ENCODE measurements at regions not wholly inside any gene's neighbourhood (a gene's known extent, or its start where the extent isn't known, plus 50 kb on each side); places are given as distances from the start of the nearest gene placed in this dataset.

GRCh38 chr12:116448165-116448739 is 110.9 kb upstream of the MAP1LC3B2 start:
- Histone ChIP-seq H3K27ac (ENCODE audit: insufficient read depth, low read length) (no peak overlapping the region), H3K9me3 (ENCODE audit: control insufficient read depth, insufficient read depth, low read length) (no peaks in the 10 kb centered on the region), H2BK5ac (ENCODE audit: low read depth, low read length, poor library complexity, severe bottlenecking) (no peak overlapping the region), H2AFZ (replicated peaks; ENCODE audit: low read length, poor library complexity) (no peak overlapping the region), H3K4me1 (ENCODE audit: control insufficient read depth, insufficient read depth, low read length) (no peaks in the 10 kb centered on the region), H3K56ac (ENCODE audit: extremely low read depth, insufficient read depth, low read length) (no peak overlapping the region), H3K9ac (ENCODE audit: low read depth, low read length) (no peak overlapping the region), H3K4me3 (ENCODE audit: insufficient read depth, low read depth, low read length) (no peak overlapping the region), H3K23ac (ENCODE audit: low read depth, low read length) (no peak overlapping the region), H2BK20ac (ENCODE audit: low read depth, low read length) (no peak overlapping the region), H3K79me1 (ENCODE audit: low read depth in 1 of 2, low read length in 2 of 2) (no peaks in the 10 kb centered on the region), H4K5ac (ENCODE audit: low read depth, low read length) (no peak overlapping the region), H3K18ac (ENCODE audit: low read depth, low read length) (no peak overlapping the region), H4K8ac (ENCODE audit: low read depth in 2 of 2, low read length in 2 of 2) (no peak overlapping the region), H3K4ac (ENCODE audit: low read depth, low read length) (no peak overlapping the region), H2AK9ac (replicated peaks; ENCODE audit: low read depth, low read length, poor library complexity) (no peak overlapping the region), H4K91ac (ENCODE audit: insufficient read depth, low read depth, low read length) (no peak overlapping the region), H3K14ac (replicated peaks; ENCODE audit: low read depth, low read length) (no peak overlapping the region), H3K27me3 (ENCODE audit: control insufficient read depth, insufficient read depth, low read length) (no peaks in the 10 kb centered on the region), H3K36me3 (ENCODE audit: control insufficient read depth, insufficient read depth, low read length) (no peaks in the 10 kb centered on the region), H2AK5ac (ENCODE audit: low read depth, low read length) (no peak overlapping the region), H2BK15ac (ENCODE audit: low read depth, low read length) (no peak overlapping the region; the same call in 2 of the 3 replicates), H2BK120ac (ENCODE audit: low read depth, low read length) (no peak overlapping the region), H4K20me1 (ENCODE audit: insufficient read depth, low read length) (no peaks in the 10 kb centered on the region), H3K4me2 (ENCODE audit: low read depth, low read length) (no peak overlapping the region), H3K9me1 (ENCODE audit: insufficient read depth, low read length) (no peaks in the 10 kb centered on the region; the same call in 1 of the 2 replicates)
- POLR2A ChIA-PET (ENCODE audit: unreplicated experiment): no interaction called here
- ATAC-seq (ENCODE audit: low read depth): no peak
- TF ChIP-seq RFX5 (IDR thresholded peaks at IDR 0.05; ENCODE audit: low read depth, low read length) (no peak), MAZ (IDR thresholded peaks at IDR 0.05; ENCODE audit: borderline replicate concordance, low read depth, low read length) (no peak), RAD21 (IDR thresholded peaks at IDR 0.05; ENCODE audit: low read length) (no peak), CHD1 (IDR thresholded peaks at IDR 0.05; ENCODE audit: low read depth, low read length) (no peak), BHLHE40 (IDR thresholded peaks at IDR 0.05; ENCODE audit: low read depth, low read length) (no peak), CEBPB (IDR thresholded peaks at IDR 0.05; ENCODE audit: low read depth, low read length) (no peak), MAFK (IDR thresholded peaks at IDR 0.05; ENCODE audit: low read depth, low read length) (no peak), MXI1 (IDR thresholded peaks at IDR 0.05; ENCODE audit: borderline replicate concordance, low read depth, low read length) (no peak), NFE2L2 (IDR thresholded peaks at IDR 0.05; ENCODE audit: low read depth, low read length) (no peak), POLR2A (IDR thresholded peaks at IDR 0.05; ENCODE audit: low read depth, low read length) (no peak), SMC3 (IDR thresholded peaks at IDR 0.05; ENCODE audit: low read depth, low read length) (no peak)
- TF ChIP-seq, protein P1, sequence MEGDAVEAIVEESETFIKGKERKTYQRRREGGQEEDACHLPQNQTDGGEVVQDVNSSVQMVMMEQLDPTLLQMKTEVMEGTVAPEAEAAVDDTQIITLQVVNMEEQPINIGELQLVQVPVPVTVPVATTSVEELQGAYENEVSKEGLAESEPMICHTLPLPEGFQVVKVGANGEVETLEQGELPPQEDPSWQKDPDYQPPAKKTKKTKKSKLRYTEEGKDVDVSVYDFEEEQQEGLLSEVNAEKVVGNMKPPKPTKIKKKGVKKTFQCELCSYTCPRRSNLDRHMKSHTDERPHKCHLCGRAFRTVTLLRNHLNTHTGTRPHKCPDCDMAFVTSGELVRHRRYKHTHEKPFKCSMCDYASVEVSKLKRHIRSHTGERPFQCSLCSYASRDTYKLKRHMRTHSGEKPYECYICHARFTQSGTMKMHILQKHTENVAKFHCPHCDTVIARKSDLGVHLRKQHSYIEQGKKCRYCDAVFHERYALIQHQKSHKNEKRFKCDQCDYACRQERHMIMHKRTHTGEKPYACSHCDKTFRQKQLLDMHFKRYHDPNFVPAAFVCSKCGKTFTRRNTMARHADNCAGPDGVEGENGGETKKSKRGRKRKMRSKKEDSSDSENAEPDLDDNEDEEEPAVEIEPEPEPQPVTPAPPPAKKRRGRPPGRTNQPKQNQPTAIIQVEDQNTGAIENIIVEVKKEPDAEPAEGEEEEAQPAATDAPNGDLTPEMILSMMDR (conservative IDR thresholded peaks at IDR 0.05; ENCODE audit: low read depth, low read length): no peak
- CTCF ChIA-PET: interaction anchor here (0.6 kb wide), 1 partner anchor 116 kb away, joined by 3 read pairs; no protein-coding TSS in a partner anchor
- in situ Hi-C loops (cut with MboI; ENCODE audit: low sequenced_read_pairs): no loop called here
- BruUV-seq (replicated peaks): no TSS peak
- WGBS, 2 experiments (ENCODE audit: extremely low coverage in 2 of 2, insufficient read length in 1 of 2): no CpG with 5 or more reads among the region's 11 CpGs
- intact Hi-C loops (cut with micrococcal nuclease): no loop called here
- DNase-seq: no peak
- dilution Hi-C loops (cut with HindIII; ENCODE audit: low sequenced_read_pairs, unreplicated experiment): no loop called here

Measured in IMR-90 (cell line).